HL-60 (cell line): ENCODE measurements at regions not wholly inside any gene's neighbourhood (a gene's known extent, or its start where the extent isn't known, plus 50 kb on each side); places are given as distances from the start of the nearest gene placed in this dataset.
"Not testable (repeated sequence)": the region's sequence is repeated elsewhere in the genome, so short reads cannot be mapped to it uniquely, and the experiment has no call there.

ENCODE experiments used
- DNase-seq, 2 experiments: peaks; one replicate each; pipeline ENCODE4 v3.0.0-alpha.2; 2010 to 2020; ENCODE audit warnings: low read depth in 1 of 2, low spot score in 1 of 2
- H3K27ac ChIP-seq: fragments of 250-450 bp; sonication (Bioruptor Pico); replicated peaks from 2 replicates; pipeline ENCODE4 v1.5.1; 2020; ENCODE audit warnings: mild to moderate bottlenecking, moderate library complexity
- H3K27me3 ChIP-seq: fragments of 250-450 bp; sonication (Bioruptor Pico); 2 replicates; pipeline ENCODE4 v1.5.1; 2021; ENCODE audit warnings: mild to moderate bottlenecking, moderate library complexity; ENCODE audit not compliant: insufficient read depth, poor library complexity, severe bottlenecking
- H3K4me3 ChIP-seq: replicated peaks from 2 replicates; pipeline ENCODE4 v1.5.1; 2011; ENCODE audit warnings: mild to moderate bottlenecking, control low read depth, low read length; ENCODE audit not compliant: insufficient read depth
- GABPA ChIP-seq: IDR thresholded peaks from 2 replicates; pipeline ENCODE4 v1.6.1; 2012; ENCODE audit warnings: low read depth
- POLR2AphosphoS5 ChIP-seq: IDR thresholded peaks from 2 replicates; pipeline ENCODE4 v1.6.1; 2012; ENCODE audit warnings: low read depth
- SPI1 ChIP-seq: IDR thresholded peaks from 2 replicates; pipeline ENCODE4 v1.6.1; 2012; ENCODE audit warnings: low read depth, mild to moderate bottlenecking, borderline replicate concordance
- TF ChIP-seq, protein P1 (sequence below): IDR thresholded peaks from 2 replicates; pipeline ENCODE4 v1.6.1; 2012; ENCODE audit warnings: low read depth; ENCODE audit not compliant: insufficient replicate concordance
- TF ChIP-seq, protein P2 (sequence below): IDR thresholded peaks from one replicate; pipeline ENCODE4 v1.5.1; 2011; ENCODE audit warnings: low read length, control low read depth, inconsistent platforms; ENCODE audit not compliant: insufficient read depth

DNA sequence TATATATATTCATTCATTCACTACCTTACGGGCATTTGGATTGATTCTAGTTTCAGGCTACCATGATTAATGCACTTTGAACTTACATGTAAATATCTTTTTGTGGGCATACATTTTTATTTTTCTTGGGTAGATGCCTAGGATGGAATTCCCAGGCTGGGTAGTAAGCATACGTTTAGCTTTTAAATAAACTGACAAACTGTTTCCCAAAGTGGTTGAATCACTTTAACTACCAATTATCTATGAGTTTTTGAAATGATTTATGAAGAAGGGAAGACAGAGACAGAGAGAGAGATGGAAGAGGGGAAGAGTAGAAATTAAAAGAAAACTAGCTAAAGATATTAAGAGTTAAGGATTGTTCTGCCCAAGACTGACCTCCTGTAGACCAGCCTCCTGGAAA, 612.6 kb downstream of the PSAT1 start:
- Histone ChIP-seq H3K27ac (no peak overlapping the region), H3K27me3 (no peaks in the 10 kb centered on the region), H3K4me3 (no peak overlapping the region)
- TF ChIP-seq GABPA (no peak), SPI1 (no peak), POLR2AphosphoS5 (no peak)
- TF ChIP-seq, protein P1, sequence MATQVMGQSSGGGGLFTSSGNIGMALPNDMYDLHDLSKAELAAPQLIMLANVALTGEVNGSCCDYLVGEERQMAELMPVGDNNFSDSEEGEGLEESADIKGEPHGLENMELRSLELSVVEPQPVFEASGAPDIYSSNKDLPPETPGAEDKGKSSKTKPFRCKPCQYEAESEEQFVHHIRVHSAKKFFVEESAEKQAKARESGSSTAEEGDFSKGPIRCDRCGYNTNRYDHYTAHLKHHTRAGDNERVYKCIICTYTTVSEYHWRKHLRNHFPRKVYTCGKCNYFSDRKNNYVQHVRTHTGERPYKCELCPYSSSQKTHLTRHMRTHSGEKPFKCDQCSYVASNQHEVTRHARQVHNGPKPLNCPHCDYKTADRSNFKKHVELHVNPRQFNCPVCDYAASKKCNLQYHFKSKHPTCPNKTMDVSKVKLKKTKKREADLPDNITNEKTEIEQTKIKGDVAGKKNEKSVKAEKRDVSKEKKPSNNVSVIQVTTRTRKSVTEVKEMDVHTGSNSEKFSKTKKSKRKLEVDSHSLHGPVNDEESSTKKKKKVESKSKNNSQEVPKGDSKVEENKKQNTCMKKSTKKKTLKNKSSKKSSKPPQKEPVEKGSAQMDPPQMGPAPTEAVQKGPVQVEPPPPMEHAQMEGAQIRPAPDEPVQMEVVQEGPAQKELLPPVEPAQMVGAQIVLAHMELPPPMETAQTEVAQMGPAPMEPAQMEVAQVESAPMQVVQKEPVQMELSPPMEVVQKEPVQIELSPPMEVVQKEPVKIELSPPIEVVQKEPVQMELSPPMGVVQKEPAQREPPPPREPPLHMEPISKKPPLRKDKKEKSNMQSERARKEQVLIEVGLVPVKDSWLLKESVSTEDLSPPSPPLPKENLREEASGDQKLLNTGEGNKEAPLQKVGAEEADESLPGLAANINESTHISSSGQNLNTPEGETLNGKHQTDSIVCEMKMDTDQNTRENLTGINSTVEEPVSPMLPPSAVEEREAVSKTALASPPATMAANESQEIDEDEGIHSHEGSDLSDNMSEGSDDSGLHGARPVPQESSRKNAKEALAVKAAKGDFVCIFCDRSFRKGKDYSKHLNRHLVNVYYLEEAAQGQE = no peak
- TF ChIP-seq, protein P2, sequence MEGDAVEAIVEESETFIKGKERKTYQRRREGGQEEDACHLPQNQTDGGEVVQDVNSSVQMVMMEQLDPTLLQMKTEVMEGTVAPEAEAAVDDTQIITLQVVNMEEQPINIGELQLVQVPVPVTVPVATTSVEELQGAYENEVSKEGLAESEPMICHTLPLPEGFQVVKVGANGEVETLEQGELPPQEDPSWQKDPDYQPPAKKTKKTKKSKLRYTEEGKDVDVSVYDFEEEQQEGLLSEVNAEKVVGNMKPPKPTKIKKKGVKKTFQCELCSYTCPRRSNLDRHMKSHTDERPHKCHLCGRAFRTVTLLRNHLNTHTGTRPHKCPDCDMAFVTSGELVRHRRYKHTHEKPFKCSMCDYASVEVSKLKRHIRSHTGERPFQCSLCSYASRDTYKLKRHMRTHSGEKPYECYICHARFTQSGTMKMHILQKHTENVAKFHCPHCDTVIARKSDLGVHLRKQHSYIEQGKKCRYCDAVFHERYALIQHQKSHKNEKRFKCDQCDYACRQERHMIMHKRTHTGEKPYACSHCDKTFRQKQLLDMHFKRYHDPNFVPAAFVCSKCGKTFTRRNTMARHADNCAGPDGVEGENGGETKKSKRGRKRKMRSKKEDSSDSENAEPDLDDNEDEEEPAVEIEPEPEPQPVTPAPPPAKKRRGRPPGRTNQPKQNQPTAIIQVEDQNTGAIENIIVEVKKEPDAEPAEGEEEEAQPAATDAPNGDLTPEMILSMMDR = no peak
- no peak for DNase-seq

DNA sequence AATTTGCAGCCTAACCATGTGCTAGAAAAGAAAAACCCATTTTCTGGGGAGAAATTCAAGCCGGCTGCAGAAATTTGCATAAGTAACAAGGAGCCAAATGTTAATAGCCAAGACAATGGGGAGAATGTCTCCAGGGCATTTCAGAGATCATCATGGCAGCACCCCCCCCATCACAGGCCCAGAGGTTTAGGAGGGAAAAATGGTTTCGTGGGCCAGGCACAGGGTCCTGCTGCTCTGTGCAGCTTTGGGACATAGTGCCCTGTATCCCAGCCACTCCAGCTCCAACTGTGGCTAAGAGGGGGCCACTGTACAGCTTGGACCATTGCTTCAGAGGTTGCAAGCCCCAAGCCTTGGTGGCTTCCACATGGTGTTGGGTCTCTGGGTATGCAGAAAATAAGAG, 620.0 kb downstream of the PSAT1 start:
- not testable (repeated sequence) for H3K27ac ChIP-seq, H3K4me3 ChIP-seq, H3K27me3 ChIP-seq, DNase-seq

DNA sequence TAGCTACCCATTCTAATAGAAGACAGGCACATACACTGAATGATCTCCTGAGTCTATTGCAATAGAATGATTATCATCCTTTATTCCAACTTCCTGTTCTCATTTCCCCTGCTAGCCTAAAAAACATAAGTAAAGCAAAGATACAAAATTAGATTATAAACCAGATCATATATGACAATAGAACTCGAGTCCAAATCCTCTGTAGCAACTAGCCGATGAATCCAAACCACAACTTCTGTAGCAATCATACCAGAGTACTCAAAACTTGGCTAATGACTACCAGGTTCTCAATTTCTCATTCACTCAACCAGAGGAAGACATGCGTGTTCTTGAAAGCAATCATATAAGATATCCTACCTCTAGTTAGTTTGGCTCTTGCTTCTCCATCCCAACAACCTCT, 622.1 kb downstream of the PSAT1 start:
- no peak overlapping the region for H3K27ac ChIP-seq
- TF ChIP-seq, protein P1 = no peak
- TF ChIP-seq, protein P2 = no peak
- TF ChIP-seq SPI1 (no peak), POLR2AphosphoS5 (no peak)
- no peak overlapping the region for H3K4me3 ChIP-seq
- no peaks in the 10 kb centered on the region for H3K27me3 ChIP-seq
- no peak for DNase-seq

DNA sequence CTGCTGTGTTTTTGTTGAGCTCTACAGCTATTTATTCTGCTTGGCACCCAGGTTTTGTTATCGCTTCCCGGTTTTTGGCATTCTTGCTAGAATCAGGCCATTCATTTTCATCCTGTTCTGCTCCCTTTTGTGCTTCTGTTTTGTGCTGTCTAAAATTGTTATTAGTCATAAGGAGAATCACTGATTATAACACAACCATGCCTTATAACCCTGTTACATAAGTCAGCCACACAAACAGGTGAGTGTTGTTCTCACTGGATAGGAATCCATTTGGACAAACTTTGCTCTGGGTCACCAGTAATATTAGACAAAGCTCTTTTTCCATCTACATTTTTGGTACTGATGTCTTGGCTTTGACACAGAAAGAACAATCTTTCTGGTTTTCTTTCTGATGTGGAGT, 622.8 kb downstream of the PSAT1 start:
- no peaks in the 10 kb centered on the region for H3K27me3 ChIP-seq
- no peak overlapping the region for H3K27ac ChIP-seq
- H3K4me3 ChIP-seq = no peak overlapping the region
- DNase-seq = no peak
- TF ChIP-seq, protein P1 = no peak
- TF ChIP-seq, protein P2 = no peak
- TF ChIP-seq GABPA (no peak), POLR2AphosphoS5 (no peak), SPI1 (no peak)
